CD4-positive, alpha-beta T cell (primary cell): ENCODE measurements at regions not wholly inside any gene's neighbourhood (a gene's known extent, or its start where the extent isn't known, plus 50 kb on each side); places are given as distances from the start of the nearest gene placed in this dataset.

Experiments used
- ATAC-seq: fragments of 200-7000 bp; cut with Tn5 transposase; one replicate; pipeline ENCODE4 v1.10.0; 2022; ENCODE audit warnings: mild to moderate bottlenecking; ENCODE audit not compliant: poor library complexity
- CTCF ChIA-PET: fragments of 350-600 bp; sonication (Branson Sonifier 250); formaldehyde crosslinking; loops from one replicate; lab custom pipeline; 2021; ENCODE audit warnings: antibody characterized with exemption, inconsistent platforms; lab: Charles Lee
- POLR2A ChIA-PET: fragments of 350-600 bp; sonication (Branson Sonifier 250); formaldehyde crosslinking; loops from one replicate; lab custom pipeline; 2021; ENCODE audit warnings: antibody characterized with exemption, inconsistent platforms; lab: Charles Lee
- DNase-seq, 14 experiments: peaks; one replicate each; pipeline ENCODE4 v3.0.0-alpha.2; 2013 to 2020; ENCODE audit warnings: mixed read lengths in 2 of 14
- H3K27ac ChIP-seq, 2 donors: one replicate each; pipeline versions ENCODE4 v1.5.1 to v1.7.0; 2013; ENCODE audit warnings: low read length in 2 of 2, low read depth in 1 of 2, mild to moderate bottlenecking in 1 of 2
- H3K27me3 ChIP-seq, 2 experiments: 1 replicate in 1 of 2; 2 replicates in 1 of 2; pipeline versions ENCODE4 v1.6.1 to v1.7.0; 2013; ENCODE audit warnings: low read length in 2 of 2, control low read depth in 1 of 2, mild to moderate bottlenecking in 1 of 2, moderate library complexity in 1 of 2; ENCODE audit not compliant: insufficient read depth in 2 of 2, control insufficient read depth in 1 of 2
- H3K36me3 ChIP-seq: one replicate; pipeline ENCODE4 v1.6.1; 2013; ENCODE audit warnings: low read length, control low read depth; ENCODE audit not compliant: insufficient read depth
- H3K4me1 ChIP-seq: one replicate; pipeline ENCODE4 v1.6.1; 2013; ENCODE audit warnings: low read length, control low read depth; ENCODE audit not compliant: insufficient read depth
- H3K4me3 ChIP-seq: one replicate; pipeline ENCODE4 v1.5.1; 2013; ENCODE audit warnings: mild to moderate bottlenecking, low read length, moderate library complexity
- H3K9me3 ChIP-seq, 2 experiments: 1 replicate in 1 of 2; 2 replicates in 1 of 2; pipeline versions ENCODE4 v1.6.1 to v1.7.0; 2013; ENCODE audit warnings: low read length in 2 of 2, mild to moderate bottlenecking in 2 of 2, control low read depth in 1 of 2, moderate library complexity in 1 of 2; ENCODE audit not compliant: control insufficient read depth in 1 of 2, insufficient read depth in 1 of 2
- H3K27ac Mint-ChIP-seq: one replicate; pipeline ENCODE4 v1.8.0; 2020; ENCODE audit warnings: mixed read lengths
- H3K27me3 Mint-ChIP-seq: one replicate; pipeline ENCODE4 v1.8.0; 2021; ENCODE audit warnings: mixed read lengths
- H3K36me3 Mint-ChIP-seq: one replicate; pipeline ENCODE4 v1.8.0; 2021; ENCODE audit warnings: low read depth, mixed read lengths
- H3K4me1 Mint-ChIP-seq: one replicate; pipeline ENCODE4 v1.8.0; 2021; ENCODE audit warnings: low read depth, mixed read lengths
- H3K4me3 Mint-ChIP-seq: one replicate; pipeline ENCODE4 v1.8.0; 2020; ENCODE audit warnings: mild to moderate bottlenecking, mixed read lengths
- H3K9me3 Mint-ChIP-seq: one replicate; pipeline ENCODE4 v1.8.0; 2020; ENCODE audit warnings: mixed read lengths
- intact Hi-C, 2 experiments: fragments of 100-400 bp; cut with DNase I in 1 of 2; cut with micrococcal nuclease in 1 of 2; formaldehyde crosslinking; loops; one replicate each; pipeline versions ENCODE4 v1.15.1 to v1.9.0; 2023 to 2025; cut with DNase I, micrococcal nuclease
- TF ChIP-seq, protein P1 (sequence below): fragments of 200-600 bp; IDR thresholded peaks from one replicate; pipeline ENCODE4 v1.8.0; 2022; ENCODE audit warnings: antibody characterized with exemption, mild to moderate bottlenecking

DNA sequence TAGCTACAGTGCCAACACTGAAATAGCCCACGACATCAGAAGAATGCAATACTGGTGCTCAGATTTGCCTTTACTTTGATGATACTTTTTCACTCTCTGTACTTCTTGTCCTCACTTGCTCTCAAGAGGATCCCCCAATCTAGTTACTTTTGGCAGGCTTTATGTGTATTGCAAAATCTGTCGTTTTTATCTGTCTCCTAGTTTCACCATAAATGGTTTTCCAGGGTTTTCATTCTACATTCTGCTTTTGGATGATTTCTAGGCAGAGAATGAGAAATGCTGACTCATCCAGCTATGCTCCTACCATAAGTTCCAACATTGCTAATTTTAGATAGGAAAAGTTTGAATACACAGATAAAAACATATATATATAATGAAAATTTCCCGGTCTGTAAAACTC is 659.5 kb upstream of the NRG3 start:
- intact Hi-C loops = no loop called here
- Mint-ChIP-seq H3K27ac (no peak overlapping the region), H3K9me3 (peaks cover 3% of the 10 kb centered on the region), H3K36me3 (no peaks in the 10 kb centered on the region), H3K4me3 (no peak overlapping the region), H3K27me3 (no peaks in the 10 kb centered on the region), H3K4me1 (no peaks in the 10 kb centered on the region)
- ATAC-seq (no peak), DNase-seq (no peak)
- no peaks in the 10 kb centered on the region for H3K27me3 ChIP-seq
- no peak overlapping the region for H3K27ac ChIP-seq
- ChIA-PET CTCF (no interaction called here), POLR2A (no interaction called here)
- H3K4me3 ChIP-seq = no peak overlapping the region
- no peaks in the 10 kb centered on the region for H3K4me1 ChIP-seq
- H3K9me3 ChIP-seq = no peaks in the 10 kb centered on the region
- TF ChIP-seq, protein P1, sequence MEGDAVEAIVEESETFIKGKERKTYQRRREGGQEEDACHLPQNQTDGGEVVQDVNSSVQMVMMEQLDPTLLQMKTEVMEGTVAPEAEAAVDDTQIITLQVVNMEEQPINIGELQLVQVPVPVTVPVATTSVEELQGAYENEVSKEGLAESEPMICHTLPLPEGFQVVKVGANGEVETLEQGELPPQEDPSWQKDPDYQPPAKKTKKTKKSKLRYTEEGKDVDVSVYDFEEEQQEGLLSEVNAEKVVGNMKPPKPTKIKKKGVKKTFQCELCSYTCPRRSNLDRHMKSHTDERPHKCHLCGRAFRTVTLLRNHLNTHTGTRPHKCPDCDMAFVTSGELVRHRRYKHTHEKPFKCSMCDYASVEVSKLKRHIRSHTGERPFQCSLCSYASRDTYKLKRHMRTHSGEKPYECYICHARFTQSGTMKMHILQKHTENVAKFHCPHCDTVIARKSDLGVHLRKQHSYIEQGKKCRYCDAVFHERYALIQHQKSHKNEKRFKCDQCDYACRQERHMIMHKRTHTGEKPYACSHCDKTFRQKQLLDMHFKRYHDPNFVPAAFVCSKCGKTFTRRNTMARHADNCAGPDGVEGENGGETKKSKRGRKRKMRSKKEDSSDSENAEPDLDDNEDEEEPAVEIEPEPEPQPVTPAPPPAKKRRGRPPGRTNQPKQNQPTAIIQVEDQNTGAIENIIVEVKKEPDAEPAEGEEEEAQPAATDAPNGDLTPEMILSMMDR = no peak
- H3K36me3 ChIP-seq = no peaks in the 10 kb centered on the region

DNA sequence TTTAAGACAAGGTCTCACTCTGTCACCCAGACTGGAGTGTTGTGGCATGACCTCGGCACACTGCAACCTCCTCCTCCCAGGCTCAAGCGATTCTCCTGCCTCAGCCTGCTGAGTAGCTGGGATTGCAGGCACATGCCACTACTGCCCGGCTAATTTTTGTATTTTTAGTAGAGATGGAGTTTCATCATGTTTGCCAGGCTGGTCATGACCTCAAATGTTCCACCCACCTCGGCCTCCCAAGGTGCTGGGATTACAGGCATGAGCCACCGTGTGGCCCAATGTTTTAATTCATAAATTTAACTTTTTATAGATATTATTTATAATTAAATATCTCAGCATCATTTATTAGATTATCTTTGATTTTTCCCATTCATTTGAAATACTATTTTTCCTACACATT is 658.0 kb upstream of the NRG3 start:
- H3K27me3 ChIP-seq = no peaks in the 10 kb centered on the region
- POLR2A ChIA-PET = no interaction called here
- CTCF ChIA-PET = no interaction called here
- DNase-seq = no peak
- no peak for ATAC-seq
- H3K4me1 Mint-ChIP-seq = no peaks in the 10 kb centered on the region
- peaks cover 3% of the 10 kb centered on the region for H3K9me3 Mint-ChIP-seq
- no peaks in the 10 kb centered on the region for H3K4me1 ChIP-seq
- TF ChIP-seq, protein P1 = no peak
- no peak overlapping the region for H3K4me3 Mint-ChIP-seq
- no peak overlapping the region for H3K27ac ChIP-seq
- no peaks in the 10 kb centered on the region for H3K9me3 ChIP-seq
- intact Hi-C loops = no loop called here
- H3K27ac Mint-ChIP-seq = no peak overlapping the region
- H3K4me3 ChIP-seq = no peak overlapping the region
- no peaks in the 10 kb centered on the region for H3K36me3 ChIP-seq
- H3K27me3 Mint-ChIP-seq = no peaks in the 10 kb centered on the region
- no peaks in the 10 kb centered on the region for H3K36me3 Mint-ChIP-seq

DNA sequence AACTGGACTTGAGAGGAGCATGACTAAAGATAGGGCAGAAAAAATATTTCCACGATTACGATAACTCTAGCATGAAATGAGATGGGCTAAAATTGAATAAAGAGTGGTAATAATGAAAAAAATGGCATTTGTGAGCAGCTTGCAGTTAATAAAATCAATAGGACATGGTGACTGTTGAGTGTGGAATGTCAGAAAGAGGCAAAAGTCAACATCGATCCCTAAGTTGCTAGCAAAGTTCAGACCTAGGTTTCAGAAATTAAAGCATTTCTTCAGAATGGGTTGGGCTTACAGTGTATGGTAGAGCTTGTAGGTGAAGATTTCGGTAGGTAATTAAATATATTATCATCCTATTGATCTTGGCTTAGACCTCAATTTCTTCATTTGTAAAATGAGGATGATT is 656.7 kb upstream of the NRG3 start:
- POLR2A ChIA-PET = no interaction called here
- ATAC-seq (no peak), DNase-seq (no peak)
- Histone ChIP-seq H3K9me3 (peaks cover 0 to 7% of the 10 kb centered on the region in 2 experiments), H3K27ac (no peak overlapping the region), H3K4me1 (no peaks in the 10 kb centered on the region), H3K36me3 (no peaks in the 10 kb centered on the region), H3K4me3 (no peak overlapping the region), H3K27me3 (no peaks in the 10 kb centered on the region)
- CTCF ChIA-PET = no interaction called here
- H3K4me1 Mint-ChIP-seq = no peaks in the 10 kb centered on the region
- no peak overlapping the region for H3K27ac Mint-ChIP-seq
- H3K4me3 Mint-ChIP-seq = no peak overlapping the region
- TF ChIP-seq, protein P1 = no peak
- no peaks in the 10 kb centered on the region for H3K27me3 Mint-ChIP-seq
- no peaks in the 10 kb centered on the region for H3K36me3 Mint-ChIP-seq
- intact Hi-C loops = no loop called here
- H3K9me3 Mint-ChIP-seq = peaks cover 3% of the 10 kb centered on the region
